ENCODE measurements at regions not wholly inside any gene's neighbourhood (a gene's known extent, or its start where the extent isn't known, plus 50 kb on each side); places are given as distances from the start of the nearest gene placed in this dataset.

DNA sequence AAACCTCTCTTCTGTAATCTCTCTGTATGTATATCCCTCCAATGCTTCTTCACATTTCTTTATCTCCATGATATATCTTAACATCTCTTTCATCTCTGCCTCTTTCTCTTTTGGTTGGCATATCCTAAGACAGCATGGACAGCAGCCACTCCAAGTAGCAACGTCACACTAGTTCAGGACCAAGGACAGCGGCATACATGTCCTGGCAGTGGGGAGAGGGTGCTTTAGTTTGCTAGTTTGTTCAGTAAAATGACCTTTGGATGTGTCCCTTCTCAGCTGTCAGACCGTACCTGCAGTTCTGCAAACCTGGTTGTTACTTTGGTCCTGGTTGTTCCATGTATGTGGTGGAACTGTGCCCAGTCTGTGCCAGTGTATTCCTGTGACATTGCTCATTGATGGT is 225.6 kb upstream of the ROPN1 start (continued):
- TF ChIP-seq, protein P1, sequence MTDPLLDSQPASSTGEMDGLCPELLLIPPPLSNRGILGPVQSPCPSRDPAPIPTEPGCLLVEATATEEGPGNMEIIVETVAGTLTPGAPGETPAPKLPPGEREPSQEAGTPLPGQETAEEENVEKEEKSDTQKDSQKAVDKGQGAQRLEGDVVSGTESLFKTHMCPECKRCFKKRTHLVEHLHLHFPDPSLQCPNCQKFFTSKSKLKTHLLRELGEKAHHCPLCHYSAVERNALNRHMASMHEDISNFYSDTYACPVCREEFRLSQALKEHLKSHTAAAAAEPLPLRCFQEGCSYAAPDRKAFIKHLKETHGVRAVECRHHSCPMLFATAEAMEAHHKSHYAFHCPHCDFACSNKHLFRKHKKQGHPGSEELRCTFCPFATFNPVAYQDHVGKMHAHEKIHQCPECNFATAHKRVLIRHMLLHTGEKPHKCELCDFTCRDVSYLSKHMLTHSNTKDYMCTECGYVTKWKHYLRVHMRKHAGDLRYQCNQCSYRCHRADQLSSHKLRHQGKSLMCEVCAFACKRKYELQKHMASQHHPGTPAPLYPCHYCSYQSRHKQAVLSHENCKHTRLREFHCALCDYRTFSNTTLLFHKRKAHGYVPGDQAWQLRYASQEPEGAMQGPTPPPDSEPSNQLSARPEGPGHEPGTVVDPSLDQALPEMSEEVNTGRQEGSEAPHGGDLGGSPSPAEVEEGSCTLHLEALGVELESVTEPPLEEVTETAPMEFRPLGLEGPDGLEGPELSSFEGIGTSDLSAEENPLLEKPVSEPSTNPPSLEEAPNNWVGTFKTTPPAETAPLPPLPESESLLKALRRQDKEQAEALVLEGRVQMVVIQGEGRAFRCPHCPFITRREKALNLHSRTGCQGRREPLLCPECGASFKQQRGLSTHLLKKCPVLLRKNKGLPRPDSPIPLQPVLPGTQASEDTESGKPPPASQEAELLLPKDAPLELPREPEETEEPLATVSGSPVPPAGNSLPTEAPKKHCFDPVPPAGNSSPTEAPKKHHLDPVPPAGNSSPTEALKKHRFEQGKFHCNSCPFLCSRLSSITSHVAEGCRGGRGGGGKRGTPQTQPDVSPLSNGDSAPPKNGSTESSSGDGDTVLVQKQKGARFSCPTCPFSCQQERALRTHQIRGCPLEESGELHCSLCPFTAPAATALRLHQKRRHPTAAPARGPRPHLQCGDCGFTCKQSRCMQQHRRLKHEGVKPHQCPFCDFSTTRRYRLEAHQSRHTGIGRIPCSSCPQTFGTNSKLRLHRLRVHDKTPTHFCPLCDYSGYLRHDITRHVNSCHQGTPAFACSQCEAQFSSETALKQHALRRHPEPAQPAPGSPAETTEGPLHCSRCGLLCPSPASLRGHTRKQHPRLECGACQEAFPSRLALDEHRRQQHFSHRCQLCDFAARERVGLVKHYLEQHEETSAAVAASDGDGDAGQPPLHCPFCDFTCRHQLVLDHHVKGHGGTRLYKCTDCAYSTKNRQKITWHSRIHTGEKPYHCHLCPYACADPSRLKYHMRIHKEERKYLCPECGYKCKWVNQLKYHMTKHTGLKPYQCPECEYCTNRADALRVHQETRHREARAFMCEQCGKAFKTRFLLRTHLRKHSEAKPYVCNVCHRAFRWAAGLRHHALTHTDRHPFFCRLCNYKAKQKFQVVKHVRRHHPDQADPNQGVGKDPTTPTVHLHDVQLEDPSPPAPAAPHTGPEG (CRISPR knock-in tag; IDR thresholded peaks at IDR 0.05), result peak; percentile 73
- TF ChIP-seq MAFG (CRISPR knock-in tag; IDR thresholded peaks at IDR 0.05) (no peak), AHR (CRISPR knock-in tag; IDR thresholded peaks at IDR 0.05) (peak; percentile 85), GTF3A (CRISPR knock-in tag; conservative IDR thresholded peaks at IDR 0.05) (no peak), KAT2B (IDR thresholded peaks at IDR 0.05; ENCODE audit: borderline replicate concordance, low read depth, low read length) (no peak), NPAS2 (CRISPR knock-in tag; IDR thresholded peaks at IDR 0.05; ENCODE audit: borderline replicate concordance) (no peak), PRPF4 (IDR thresholded peaks at IDR 0.05; ENCODE audit: low read depth, low read length, poor library complexity, severe bottlenecking) (no peak), SOX5 (CRISPR knock-in tag; IDR thresholded peaks at IDR 0.05; ENCODE audit: borderline replicate concordance) (no peak), SRF (IDR thresholded peaks at IDR 0.05; ENCODE audit: low read depth, low read length) (no peak), ZSCAN25 (CRISPR knock-in tag; IDR thresholded peaks at IDR 0.05) (peak; percentile 67; the same call in 1 of the 2 replicates), NR1H2 (CRISPR knock-in tag; IDR thresholded peaks at IDR 0.05; ENCODE audit: borderline replicate concordance, low read depth) (no peak), IKZF1 (IDR thresholded peaks at IDR 0.05) (no peak), NAIF1 (CRISPR knock-in tag; IDR thresholded peaks at IDR 0.05; ENCODE audit: borderline replicate concordance) (0 out of 2 replicates have a peak, but pooled peaks have one; percentile 53), SETDB1 (CRISPR knock-in tag; IDR thresholded peaks at IDR 0.05; ENCODE audit: borderline replicate concordance) (no peak), HNRNPK (IDR thresholded peaks at IDR 0.05; ENCODE audit: low read depth, low read length, poor library complexity, severe bottlenecking) (no peak), SUZ12 (IDR thresholded peaks at IDR 0.05; ENCODE audit: low read depth, low read length) (no peak), MIER2 (CRISPR knock-in tag; IDR thresholded peaks at IDR 0.05) (peak; percentile 100), AKAP8 (CRISPR knock-in tag; IDR thresholded peaks at IDR 0.05) (no peak)
- TF ChIP-seq, protein P2, sequence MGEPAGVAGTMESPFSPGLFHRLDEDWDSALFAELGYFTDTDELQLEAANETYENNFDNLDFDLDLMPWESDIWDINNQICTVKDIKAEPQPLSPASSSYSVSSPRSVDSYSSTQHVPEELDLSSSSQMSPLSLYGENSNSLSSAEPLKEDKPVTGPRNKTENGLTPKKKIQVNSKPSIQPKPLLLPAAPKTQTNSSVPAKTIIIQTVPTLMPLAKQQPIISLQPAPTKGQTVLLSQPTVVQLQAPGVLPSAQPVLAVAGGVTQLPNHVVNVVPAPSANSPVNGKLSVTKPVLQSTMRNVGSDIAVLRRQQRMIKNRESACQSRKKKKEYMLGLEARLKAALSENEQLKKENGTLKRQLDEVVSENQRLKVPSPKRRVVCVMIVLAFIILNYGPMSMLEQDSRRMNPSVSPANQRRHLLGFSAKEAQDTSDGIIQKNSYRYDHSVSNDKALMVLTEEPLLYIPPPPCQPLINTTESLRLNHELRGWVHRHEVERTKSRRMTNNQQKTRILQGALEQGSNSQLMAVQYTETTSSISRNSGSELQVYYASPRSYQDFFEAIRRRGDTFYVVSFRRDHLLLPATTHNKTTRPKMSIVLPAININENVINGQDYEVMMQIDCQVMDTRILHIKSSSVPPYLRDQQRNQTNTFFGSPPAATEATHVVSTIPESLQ (CRISPR knock-in tag; conservative IDR thresholded peaks at IDR 0.05), result peak; percentile 91; the same call in 1 of the 2 replicates
- TF ChIP-seq, protein P3, sequence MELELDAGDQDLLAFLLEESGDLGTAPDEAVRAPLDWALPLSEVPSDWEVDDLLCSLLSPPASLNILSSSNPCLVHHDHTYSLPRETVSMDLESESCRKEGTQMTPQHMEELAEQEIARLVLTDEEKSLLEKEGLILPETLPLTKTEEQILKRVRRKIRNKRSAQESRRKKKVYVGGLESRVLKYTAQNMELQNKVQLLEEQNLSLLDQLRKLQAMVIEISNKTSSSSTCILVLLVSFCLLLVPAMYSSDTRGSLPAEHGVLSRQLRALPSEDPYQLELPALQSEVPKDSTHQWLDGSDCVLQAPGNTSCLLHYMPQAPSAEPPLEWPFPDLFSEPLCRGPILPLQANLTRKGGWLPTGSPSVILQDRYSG (CRISPR knock-in tag; IDR thresholded peaks at IDR 0.05), result peak; percentile 91; the same call in 1 of the 2 replicates

Measured in HepG2 (cell line).